HG03575 (cell line): ENCODE measurements at regions not wholly inside any gene's neighbourhood (a gene's known extent, or its start where the extent isn't known, plus 50 kb on each side); places are given as distances from the start of the nearest gene placed in this dataset.

Source experiments
- ATAC-seq: cut with Tn5 transposase; IDR thresholded peaks from one replicate; pipeline ENCODE4 v1.9.1; 2021; ENCODE audit not compliant: unreplicated experiment, insufficient number of reproducible peaks, low FRiP score; ENCODE audit errors: extremely low read depth

DNA sequence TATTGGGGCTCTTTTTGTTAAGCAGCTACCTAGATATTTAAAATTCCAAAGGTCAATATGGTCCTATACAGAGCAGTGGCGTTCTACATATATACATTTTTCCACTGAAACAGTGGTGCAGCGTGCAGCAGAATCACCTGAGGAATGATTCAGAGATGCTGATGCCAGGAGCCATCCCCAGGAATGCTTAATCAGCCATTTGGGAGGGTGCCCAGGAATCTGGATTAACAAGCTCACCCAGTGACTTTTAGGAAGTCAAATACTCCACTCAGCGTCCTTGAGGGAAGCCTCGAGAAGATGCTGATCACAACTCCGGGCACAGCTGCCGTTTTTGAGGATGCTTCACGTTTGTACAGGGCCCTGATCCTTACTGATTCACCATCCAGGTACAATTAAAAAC, 82.6 kb upstream of the ARHGEF3 start:
- ATAC-seq = no peak

DNA sequence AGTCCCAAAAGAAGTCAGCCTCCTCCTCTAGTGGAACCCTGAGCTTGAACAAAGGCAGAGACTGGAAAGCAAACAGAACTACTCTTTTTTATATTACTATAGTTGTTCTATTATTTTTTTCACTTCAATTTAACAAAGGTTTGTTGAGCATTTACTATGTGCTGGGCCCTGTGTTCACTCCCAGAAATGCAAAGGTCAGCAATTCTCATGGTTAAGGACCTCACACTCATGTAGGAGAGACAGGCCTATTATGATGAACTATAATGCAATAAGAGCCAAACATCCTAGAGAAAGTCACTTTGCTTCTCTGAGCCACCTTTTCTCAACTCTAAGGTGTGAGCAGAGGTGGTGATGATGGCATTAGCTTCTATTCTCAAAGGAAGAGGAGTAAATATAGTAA, 82.1 kb upstream of the ARHGEF3 start:
- no peak for ATAC-seq

DNA sequence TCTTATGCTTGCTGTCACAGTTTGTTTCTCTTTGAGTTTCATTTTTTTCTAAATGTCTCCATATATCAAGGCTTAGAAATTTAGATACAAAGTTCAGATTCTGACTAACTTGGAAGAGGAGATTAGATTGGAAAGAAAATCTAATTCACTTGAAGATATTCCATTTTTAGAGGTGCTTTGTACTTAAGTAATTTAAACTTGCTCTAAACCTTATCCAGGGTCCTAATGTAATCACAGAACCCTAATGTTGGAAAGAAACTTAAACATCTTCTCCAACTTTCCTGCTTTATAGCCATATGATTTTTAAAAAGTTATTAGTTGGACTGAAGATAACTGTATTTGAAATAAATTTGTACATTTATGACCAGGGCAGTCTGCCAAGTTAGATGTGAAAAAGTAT, 81.1 kb upstream of the ARHGEF3 start:
- ATAC-seq = no peak

DNA sequence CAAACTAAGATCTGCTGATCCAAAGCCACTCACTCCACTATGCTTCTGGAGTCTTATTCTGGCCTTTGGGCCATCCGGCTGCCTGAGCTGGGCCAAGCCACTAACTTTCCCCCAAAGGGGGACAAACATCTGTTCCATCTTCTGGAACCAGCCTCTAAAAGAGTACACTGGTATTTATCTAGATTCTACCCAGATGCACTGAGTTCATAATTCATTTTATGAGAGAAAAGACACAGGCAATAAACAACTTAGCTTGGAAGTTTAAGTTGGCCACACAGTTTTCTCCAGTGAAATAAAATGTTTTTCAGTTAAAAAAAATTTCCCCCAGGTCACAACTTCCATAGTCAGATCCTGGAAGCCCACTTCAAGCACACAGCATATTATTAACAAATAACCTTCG, 80.1 kb upstream of the ARHGEF3 start:
- ATAC-seq = no peak

DNA sequence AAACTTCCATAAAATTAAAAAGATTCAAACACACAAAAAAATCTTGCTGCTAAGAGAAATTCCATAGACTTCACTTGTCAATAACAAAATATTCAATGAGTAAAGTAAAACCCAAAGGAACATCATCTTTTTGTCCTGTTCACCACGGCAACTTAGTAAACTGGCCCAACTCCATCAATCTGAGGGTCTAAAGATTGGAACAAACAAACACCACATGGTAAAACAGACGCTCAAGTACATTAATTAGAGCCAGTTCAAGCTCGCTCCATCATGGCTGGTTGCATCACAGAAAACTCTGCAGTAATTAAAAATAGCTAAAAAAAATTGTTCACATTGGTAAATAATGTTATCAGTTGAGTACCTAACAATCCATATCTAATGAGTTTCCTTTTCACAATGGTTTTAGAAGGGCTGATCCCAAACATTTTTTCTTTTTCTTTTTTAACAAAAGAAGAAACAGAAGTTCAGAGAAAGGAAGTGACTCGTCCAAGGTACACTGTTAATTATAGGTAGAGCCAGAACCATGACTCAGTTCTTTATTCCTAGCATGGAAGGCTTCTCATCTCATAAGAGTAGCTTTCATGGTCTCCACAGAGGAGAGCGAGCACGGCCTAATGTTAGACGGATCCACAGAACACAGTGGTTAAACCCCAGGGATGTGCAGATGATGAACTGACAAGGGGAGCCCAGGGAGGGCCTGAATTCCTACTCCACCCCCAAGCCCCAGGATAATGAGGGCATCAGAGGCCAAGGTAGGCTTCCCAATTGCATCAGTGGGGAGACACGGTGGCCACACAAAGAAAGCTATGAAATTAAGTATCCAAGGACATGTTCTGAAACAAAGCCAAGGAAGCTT, 79.2 kb upstream of the ARHGEF3 start:
- no peak for ATAC-seq

DNA sequence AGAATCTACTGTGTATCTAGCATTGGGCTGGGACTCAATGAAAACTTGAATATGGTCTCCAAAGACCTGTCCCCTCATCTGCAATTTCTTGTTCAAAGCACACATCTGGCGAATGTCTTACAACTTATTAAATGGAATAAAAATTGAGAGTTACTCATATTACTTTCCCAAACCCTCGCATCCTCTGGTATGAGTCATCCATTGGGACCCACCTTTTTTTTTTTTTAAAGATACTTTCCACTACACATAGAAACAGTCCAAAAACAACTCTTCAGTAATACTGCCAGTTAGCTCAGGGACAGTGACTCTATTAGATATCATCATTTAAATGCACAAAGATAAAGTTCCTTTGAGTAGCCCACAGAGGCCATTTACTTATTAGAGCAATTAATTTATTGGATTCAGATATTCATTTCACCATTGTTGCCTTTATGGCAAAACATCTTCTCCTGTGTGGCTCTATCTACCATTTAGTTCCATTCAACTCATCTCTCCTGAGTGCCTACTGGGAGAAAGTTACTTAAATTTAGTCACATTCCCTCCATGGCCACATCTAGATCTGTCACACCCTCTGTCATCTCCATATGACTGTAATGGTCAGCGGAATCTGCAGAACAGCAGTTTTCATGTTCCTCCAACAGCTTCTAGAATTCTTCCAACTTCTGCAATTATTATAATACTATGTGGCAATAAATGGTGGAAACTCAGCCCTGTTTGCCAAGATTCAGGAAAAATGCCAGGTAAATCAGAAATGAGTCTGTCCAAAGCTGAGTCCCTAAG, 77.9 kb upstream of the ARHGEF3 start:
- no peak for ATAC-seq

DNA sequence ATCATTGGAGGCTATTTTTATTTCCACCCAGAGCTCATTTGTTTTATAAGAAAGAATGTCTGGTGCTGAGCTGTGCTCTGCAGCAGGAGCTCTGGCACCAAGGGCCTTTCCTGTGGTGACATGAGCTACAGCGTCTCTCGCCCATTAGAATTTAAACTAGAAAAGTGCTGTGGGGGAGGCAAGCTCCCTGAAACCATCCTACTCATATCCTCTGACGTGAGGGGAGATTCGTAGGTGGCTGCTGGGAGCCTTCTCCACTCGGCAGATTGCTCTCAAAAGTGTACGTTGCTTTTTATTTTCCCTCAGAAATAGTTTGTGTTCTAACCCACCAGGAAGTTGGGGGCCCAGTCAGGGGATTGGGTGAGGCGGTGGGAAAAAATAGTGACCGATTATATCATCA, 76.3 kb upstream of the ARHGEF3 start:
- ATAC-seq = no peak

DNA sequence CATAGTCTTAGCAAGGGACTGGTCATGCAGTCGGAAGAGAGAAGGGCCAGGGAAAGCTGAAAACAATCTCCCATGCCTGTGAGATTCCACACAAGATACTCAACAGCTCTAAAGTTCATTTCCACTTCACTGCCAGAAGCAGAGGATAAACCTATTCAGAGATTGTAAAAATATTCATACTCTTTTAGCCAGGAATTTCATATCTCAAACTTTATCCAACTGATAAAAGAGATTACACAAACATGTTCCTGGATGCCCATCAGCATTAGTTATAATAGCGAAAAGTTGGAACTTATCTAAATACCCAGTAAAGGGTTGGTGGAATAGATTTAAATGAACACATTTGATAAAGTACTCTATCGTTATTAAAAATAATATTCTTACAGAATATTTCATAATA, 75.2 kb upstream of the ARHGEF3 start:
- ATAC-seq = no peak

DNA sequence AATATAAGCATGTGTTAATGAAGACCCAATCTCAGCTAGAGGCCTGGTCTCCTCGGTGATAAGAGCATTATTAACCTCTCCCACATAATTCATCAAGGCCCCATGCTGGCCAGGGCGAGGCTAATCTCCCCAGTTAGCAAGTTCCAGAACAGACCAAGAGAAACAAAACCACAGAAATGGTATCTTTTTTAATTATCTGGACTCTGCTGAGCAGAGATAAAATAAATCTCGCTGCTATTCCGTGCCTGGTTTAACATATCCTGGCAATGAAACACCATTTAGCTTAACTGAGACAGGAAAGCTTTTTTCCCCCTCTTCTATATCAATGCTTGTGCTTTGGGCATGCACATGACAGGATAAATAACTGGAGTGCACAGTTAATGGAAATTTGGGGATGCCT, 72.5 kb upstream of the ARHGEF3 start:
- ATAC-seq = no peak

DNA sequence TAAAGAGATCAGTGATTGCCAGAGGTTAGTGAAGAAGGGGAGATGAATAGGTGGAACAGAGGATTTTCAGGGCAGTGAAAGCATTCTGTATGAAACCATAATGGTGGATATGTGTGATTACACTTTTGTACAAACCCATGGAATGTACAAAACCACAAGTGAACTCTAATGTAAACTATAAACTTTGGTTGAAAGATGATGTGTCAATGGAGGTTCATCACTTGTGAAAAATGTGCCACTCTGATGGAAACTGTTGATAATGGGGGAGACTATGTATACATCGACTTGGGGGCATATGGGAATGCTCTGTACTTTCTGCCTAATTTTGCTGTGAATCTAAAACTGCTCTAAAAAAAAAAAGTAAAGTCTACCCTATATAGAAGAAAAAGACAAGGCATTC, 68.7 kb upstream of the ARHGEF3 start:
- ATAC-seq = no peak

DNA sequence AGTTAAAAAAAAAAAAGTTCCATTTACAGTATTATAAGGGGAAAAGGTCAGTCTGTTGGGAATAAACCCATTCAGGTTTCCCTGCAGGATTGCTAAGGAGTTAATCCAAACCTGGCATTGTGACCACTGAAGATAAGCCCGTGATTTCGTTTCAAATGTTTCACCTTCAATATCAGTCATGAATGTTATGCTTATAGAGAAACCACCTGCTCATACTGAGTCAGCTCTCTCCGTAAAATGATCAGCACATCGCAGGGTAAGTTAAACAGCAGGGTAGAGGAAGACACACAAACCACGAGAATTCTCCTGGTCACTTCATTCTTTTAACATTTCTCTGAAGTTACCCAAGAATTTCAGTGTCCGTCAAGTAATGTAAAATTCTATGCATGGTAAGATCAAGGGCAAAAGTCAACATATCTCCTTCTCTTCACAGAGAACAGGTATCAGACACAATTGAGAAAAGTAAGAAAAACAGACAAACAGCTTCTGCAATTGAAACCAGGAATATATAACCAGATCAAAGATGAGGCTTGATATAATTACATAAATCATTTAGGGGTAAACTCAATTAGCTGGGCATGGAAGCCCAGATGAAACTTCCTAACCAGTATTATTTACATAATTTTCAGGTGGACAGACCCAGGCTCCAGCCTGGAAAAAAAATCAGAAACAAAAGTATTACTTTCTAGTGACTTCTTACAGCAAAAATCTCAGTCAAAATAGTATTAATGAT, 67.6 kb upstream of the ARHGEF3 start:
- no peak for ATAC-seq

DNA sequence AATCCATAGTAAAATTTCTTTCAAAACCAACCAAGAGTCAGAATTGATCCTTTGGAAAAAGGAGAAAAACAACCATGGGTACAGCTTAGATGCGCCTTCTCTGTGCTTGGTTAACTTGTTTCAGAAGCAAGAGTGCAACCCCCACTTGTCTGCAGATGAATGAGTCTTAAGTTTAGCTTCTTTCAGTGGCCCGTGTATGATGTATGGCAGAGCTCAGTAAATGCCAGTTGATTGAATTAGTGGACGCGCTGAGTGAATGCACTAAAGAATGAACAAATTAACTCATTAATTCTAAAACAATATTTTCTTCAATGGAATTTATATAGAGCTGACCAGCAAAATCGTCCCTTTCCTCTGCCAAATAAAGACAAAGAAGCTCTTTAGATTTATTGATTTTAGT, 67.0 kb upstream of the ARHGEF3 start:
- ATAC-seq = no peak

DNA sequence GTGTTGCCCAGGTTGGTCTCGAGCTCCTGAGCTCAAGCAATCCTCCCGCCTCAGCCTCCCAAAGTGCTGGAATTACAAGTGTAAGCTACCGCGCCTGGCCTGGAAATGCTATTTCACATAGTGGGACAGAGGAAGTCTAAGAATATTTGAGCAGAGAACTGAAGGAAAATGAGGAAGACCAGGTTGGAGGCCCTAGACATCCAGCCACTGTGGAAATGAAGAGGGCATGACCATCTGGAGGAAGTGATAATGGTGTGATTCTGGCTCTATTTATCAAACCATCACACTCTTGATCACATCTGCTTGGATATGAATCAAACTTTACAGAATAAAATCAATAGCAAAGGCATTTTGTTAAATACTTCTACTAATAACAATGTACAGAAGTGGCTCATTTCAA, 65.9 kb upstream of the ARHGEF3 start:
- no peak for ATAC-seq

DNA sequence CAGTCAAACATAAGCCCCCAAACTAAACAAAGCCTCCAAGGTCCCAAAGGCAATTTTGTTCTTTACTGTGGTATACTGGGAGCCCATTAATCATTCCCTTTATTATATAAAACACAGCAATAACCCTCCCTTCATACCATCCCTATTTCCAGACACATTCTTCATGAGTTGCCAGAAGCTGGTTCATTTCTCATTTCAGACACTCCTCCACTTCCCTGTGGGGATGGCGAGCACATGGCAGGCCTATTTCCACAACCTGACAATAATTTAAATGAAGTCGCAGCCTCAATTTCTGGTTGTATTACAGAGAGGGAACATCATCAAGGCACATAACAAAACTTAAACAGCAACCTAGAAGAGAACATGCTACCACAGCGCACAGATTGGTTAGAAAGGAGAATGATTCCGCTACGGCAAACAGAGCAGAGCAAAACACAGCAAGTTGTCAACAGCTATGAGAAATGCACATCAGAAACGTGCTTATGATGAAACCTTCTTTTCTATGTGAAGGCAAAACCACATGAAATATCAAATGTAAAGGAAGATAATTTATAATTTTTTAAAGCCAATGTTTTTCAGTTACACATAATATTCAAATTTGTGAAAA, 63.3 kb upstream of the ARHGEF3 start:
- ATAC-seq = no peak

DNA sequence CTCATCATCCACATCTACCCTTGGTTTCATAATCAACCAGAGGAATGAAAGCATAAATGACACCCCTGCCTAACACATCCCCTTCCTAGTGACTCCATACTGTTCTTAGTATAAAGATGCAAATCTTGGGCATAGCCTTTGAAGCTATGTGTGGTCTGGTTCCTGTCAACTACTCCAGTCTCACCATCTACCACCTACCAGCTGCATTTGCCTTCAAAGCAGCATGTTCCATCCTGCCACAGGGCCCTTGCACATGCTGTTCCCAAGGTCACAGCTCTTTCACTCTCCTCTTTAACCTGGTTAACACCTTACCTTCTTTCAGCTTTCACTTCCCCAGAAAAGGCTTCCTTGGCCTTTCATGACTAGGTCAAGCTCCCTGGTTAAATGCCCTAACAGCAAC, 62.3 kb upstream of the ARHGEF3 start:
- no peak for ATAC-seq

DNA sequence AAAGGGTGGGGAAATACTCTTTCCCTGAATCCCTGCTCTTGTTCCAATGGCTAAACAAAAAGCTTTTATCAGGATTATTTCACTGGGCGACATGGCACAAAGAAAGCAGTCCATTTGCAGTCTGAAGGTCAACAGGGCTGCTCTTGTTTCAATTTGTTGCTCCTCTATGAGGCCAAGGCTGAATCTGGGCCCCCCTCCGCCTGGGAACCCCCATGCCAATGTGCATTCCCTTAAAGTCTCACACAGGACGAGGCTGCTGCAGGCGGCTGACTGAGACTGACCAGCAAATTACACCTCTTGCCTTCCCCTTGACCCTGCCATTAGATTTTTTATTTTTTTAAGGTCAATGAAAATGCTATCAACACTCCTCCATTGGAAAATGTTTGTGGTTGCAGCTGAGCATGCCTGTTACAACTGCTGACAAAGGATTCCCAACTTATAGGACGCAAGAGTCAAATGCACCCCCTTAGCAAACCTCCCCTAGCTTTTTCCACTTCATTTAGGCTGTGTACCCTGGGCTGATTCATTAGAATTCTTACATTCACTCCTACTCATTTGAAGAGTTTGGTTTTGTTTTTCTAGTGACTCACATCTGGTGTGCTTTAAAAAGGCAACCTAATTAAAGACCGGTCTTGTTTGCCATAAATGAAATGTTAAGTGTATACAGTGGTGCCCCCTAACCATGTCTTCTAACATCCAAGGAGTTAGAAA, 60.8 kb upstream of the ARHGEF3 start:
- no peak for ATAC-seq

DNA sequence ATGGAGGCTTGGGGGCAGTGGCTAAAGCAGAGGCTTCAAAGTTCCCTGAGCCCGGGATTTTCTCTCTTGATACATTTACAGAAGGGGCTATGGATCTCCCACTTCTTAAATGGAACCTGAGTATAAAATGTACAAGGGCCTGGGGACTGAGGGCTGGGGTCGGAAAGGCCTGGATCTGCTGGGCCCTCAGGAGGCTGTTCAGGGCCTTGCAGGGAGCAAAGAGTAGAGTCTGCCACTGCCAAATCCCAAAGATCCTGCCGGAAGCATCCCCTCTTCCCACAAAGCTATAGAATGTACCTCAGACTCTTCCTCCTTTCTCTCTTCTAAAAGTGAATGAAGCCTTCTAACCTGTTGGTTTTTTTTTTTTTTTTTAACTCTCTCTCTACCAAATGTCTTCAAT, 59.8 kb upstream of the ARHGEF3 start:
- ATAC-seq = no peak

DNA sequence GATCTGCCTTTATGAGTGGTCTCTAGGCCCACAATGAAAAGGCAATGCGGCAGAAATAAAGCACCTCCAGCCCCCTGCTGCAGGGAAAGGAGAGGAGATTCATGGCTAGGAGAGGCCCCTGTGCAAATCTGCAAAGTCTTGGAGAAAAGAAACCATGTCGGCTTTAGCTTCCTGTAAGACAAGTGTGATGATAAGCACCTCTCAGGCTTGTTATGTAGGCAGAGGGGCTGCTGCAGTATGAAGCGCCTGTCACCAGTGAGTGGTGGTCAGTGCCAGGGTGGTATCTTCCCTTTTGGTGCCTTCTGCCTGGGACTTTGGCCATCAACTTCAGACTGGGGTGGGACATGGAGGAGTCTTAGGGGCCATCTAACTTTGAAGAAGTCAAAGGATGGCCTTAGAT, 59.2 kb upstream of the ARHGEF3 start:
- ATAC-seq = no peak

DNA sequence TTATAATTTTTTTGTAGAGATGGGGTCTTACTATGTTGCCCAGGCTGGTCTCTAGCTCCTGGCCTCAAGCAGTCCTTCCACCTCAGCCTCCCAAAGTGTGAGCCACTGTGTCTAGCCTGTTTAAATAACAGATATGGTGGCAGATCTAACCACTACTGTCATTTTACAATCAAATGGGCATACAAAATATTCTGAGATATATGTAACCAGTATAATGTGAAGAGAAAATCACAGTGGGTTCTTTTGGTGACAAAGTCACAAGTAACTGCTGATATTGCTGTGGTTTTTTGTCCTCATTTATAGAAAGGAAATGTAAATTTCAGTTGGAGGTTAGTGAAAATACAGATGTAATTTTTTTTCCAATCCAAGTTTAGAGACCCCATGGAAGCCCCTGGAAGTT, 58.6 kb upstream of the ARHGEF3 start:
- ATAC-seq = no peak
